H1 (cell line): ENCODE measurements at regions not wholly inside any gene's neighbourhood (a gene's known extent, or its start where the extent isn't known, plus 50 kb on each side); places are given as distances from the start of the nearest gene placed in this dataset.

ENCODE experiments used
- CTCF ChIA-PET: fragments of 300-600 bp; sonication (Branson Sonifier 250); formaldehyde crosslinking; loops from one replicate; lab custom pipeline; 2021; ENCODE audit not compliant: partially characterized antibody; lab: Charles Lee
- POLR2A ChIA-PET: fragments of 300-600 bp; sonication (Branson Sonifier 250); formaldehyde crosslinking; loops from one replicate; lab custom pipeline; 2021; ENCODE audit warnings: inconsistent platforms; ENCODE audit not compliant: partially characterized antibody; lab: Charles Lee
- DNase-seq, 2 experiments: peaks; one replicate each; pipeline versions ENCODE4 v3.0.0 to v3.0.0-alpha.2; 2010 to 2022; ENCODE audit warnings: low spot score in 2 of 2, low read depth in 1 of 2, mixed read lengths in 1 of 2
- FAIRE-seq: peaks from 2 replicates; lab custom pipeline; 2011; peaks lifted over from hg19 to GRCh38; lab: Jason Lieb, UNC
- H2AFZ ChIP-seq: 2 replicates; pipeline ENCODE4 v1.8.1; 2012; ENCODE audit warnings: low read length, inconsistent platforms
- H2AK5ac ChIP-seq: 2 replicates; pipeline ENCODE4 v1.6.1; 2013; ENCODE audit warnings: low read depth, low read length
- H2BK120ac ChIP-seq: replicated peaks from 2 replicates; pipeline ENCODE3; 2013; ENCODE audit warnings: low read depth, low read length, inconsistent platforms
- H2BK12ac ChIP-seq: 2 replicates; pipeline ENCODE4 v1.6.1; 2013; ENCODE audit warnings: low read depth, low read length
- H2BK15ac ChIP-seq: 2 replicates; pipeline ENCODE4 v1.6.1; 2013; ENCODE audit warnings: low read length
- H2BK20ac ChIP-seq: 2 replicates; pipeline ENCODE4 v1.6.1; 2013; ENCODE audit warnings: low read length
- H2BK5ac ChIP-seq: 2 replicates; pipeline ENCODE4 v1.6.1; 2013; ENCODE audit warnings: low read depth, low read length
- H3K14ac ChIP-seq: 2 replicates; pipeline ENCODE4 v1.6.1; 2013; ENCODE audit warnings: inconsistent platforms; ENCODE audit not compliant: insufficient read length
- H3K18ac ChIP-seq: 2 replicates; pipeline ENCODE4 v1.6.1; 2013; ENCODE audit warnings: low read length; ENCODE audit errors: extremely low read depth
- H3K23ac ChIP-seq: 2 replicates; pipeline ENCODE4 v1.6.1; 2013; ENCODE audit warnings: inconsistent platforms; ENCODE audit not compliant: insufficient read length
- H3K23me2 ChIP-seq: 2 replicates; pipeline ENCODE4 v1.6.1; 2013; ENCODE audit warnings: low read depth, low read length
- H3K27ac ChIP-seq: 2 replicates; pipeline ENCODE4 v1.6.1; 2011; ENCODE audit warnings: low read depth, low read length, inconsistent platforms
- H3K27me3 ChIP-seq, 4 experiments: replicated peaks in 1 of 4; 1 replicate in 1 of 4; 2 replicates in 3 of 4; pipeline versions ENCODE4 v1.6.1 to v1.8.1; 2011 to 2013; ENCODE audit warnings: low read length in 3 of 4, mild to moderate bottlenecking in 3 of 4, inconsistent platforms in 2 of 4, mixed read lengths in 2 of 4, moderate library complexity in 1 of 4; ENCODE audit not compliant: control insufficient read depth in 3 of 4, insufficient read depth in 3 of 4; ENCODE audit errors: extremely low read depth in 1 of 4
- H3K36me3 ChIP-seq, 4 experiments: 2 replicates each; pipeline versions ENCODE4 v1.6.1 to v1.8.1; 2011 to 2013; ENCODE audit warnings: mild to moderate bottlenecking in 4 of 4, low read length in 3 of 4, moderate library complexity in 2 of 4, control low read depth in 1 of 4, inconsistent platforms in 1 of 4; ENCODE audit not compliant: insufficient read depth in 4 of 4, control insufficient read depth in 2 of 4
- H3K4ac ChIP-seq: replicated peaks from 2 replicates; pipeline ENCODE3; 2013; ENCODE audit warnings: low read length, low read depth, mixed read lengths, inconsistent platforms; ENCODE audit not compliant: insufficient read length
- H3K4me1 ChIP-seq, 4 experiments: replicated peaks in 1 of 4; 1 replicate in 1 of 4; 2 replicates in 3 of 4; pipeline versions ENCODE4 v1.6.1 to v1.8.1; 2011 to 2013; ENCODE audit warnings: low read length in 3 of 4, inconsistent platforms in 2 of 4, mixed read lengths in 1 of 4; ENCODE audit not compliant: insufficient read depth in 4 of 4, control insufficient read depth in 3 of 4
- H3K4me2 ChIP-seq, 2 experiments: 2 replicates each; pipeline versions ENCODE4 v1.6.1 to v1.8.1; 2011 to 2013; ENCODE audit warnings: low read depth in 2 of 2, low read length in 2 of 2, control low read depth in 1 of 2, inconsistent platforms in 1 of 2, mild to moderate bottlenecking in 1 of 2; ENCODE audit not compliant: insufficient read depth in 1 of 2
- H3K4me3 ChIP-seq, 4 experiments: fragments of 200-600, 300-600 bp in 1 of 4; sonication (generic), shearing (Covaris generic), sonication (Bioruptor Twin) in 1 of 4; 2 replicates each; pipeline versions ENCODE4 v1.5.1 to v1.8.1; 2011 to 2016; ENCODE audit warnings: low read length in 4 of 4, low read depth in 3 of 4, control low read depth in 2 of 4, inconsistent platforms in 2 of 4, mild to moderate bottlenecking in 2 of 4, mixed read lengths in 1 of 4, moderate library complexity in 1 of 4; ENCODE audit not compliant: insufficient read depth in 2 of 4; ENCODE audit errors: extremely low read depth in 1 of 4
- H3K56ac ChIP-seq: replicated peaks from 2 replicates; pipeline ENCODE3; 2013; ENCODE audit warnings: low read depth, mild to moderate bottlenecking, mixed read lengths, low read length, inconsistent platforms; ENCODE audit not compliant: insufficient read length
- H3K79me1 ChIP-seq: 2 replicates; pipeline ENCODE4 v1.6.1; 2013; ENCODE audit warnings: low read depth, low read length, control low read depth
- H3K79me2 ChIP-seq, 2 experiments: 2 replicates each; pipeline versions ENCODE4 v1.6.1 to v1.8.1; 2012 to 2013; ENCODE audit warnings: low read length in 2 of 2, mild to moderate bottlenecking in 2 of 2, inconsistent platforms in 1 of 2; ENCODE audit not compliant: insufficient read depth in 2 of 2, control insufficient read depth in 1 of 2
- H3K9ac ChIP-seq, 4 experiments: replicated peaks in 1 of 4; 1 replicate in 1 of 4; 2 replicates in 3 of 4; pipeline versions ENCODE4 v1.6.1 to v1.8.1; 2011 to 2013; ENCODE audit warnings: low read depth in 3 of 4, low read length in 3 of 4, control low read depth in 2 of 4, mild to moderate bottlenecking in 2 of 4, moderate library complexity in 2 of 4, inconsistent platforms in 1 of 4; ENCODE audit errors: extremely low read depth in 1 of 4
- H3K9me3 ChIP-seq, 2 experiments: 2 replicates each; pipeline versions ENCODE4 v1.6.1 to v1.8.1; 2012 to 2013; ENCODE audit warnings: mild to moderate bottlenecking in 2 of 2, moderate library complexity in 2 of 2, control low read depth in 1 of 2, inconsistent platforms in 1 of 2, low read depth in 1 of 2, low read length in 1 of 2, mixed read lengths in 1 of 2; ENCODE audit not compliant: insufficient read depth in 2 of 2
- H4K20me1 ChIP-seq, 2 experiments: replicated peaks in 1 of 2; 2 replicates each; pipeline versions ENCODE3 to v1.8.1; 2011 to 2013; ENCODE audit warnings: inconsistent platforms in 2 of 2, low read length in 2 of 2, mild to moderate bottlenecking in 1 of 2; ENCODE audit not compliant: insufficient read depth in 2 of 2, control insufficient read depth in 1 of 2
- H4K5ac ChIP-seq: 2 replicates; pipeline ENCODE4 v1.6.1; 2013; ENCODE audit warnings: low read length, low read depth, mixed read lengths, inconsistent platforms; ENCODE audit not compliant: insufficient read length
- H4K8ac ChIP-seq: 2 replicates; pipeline ENCODE4 v1.8.0; 2013; ENCODE audit warnings: mild to moderate bottlenecking, moderate library complexity, low read length, inconsistent platforms; ENCODE audit not compliant: insufficient read depth; ENCODE audit errors: extremely low read depth
- H4K91ac ChIP-seq: replicated peaks from 2 replicates; pipeline ENCODE3; 2013; ENCODE audit warnings: low read length, mixed read lengths, inconsistent platforms; ENCODE audit not compliant: insufficient read length
- RAD21 ChIP-seq, 2 experiments: IDR thresholded peaks in 1 of 2; conservative IDR thresholded peaks in 1 of 2; 2 replicates each; pipeline ENCODE4 v1.6.1; 2011; ENCODE audit warnings: low read depth in 2 of 2, low read length in 2 of 2, improper control_type of control experiment in 1 of 2, inconsistent platforms in 1 of 2, mild to moderate bottlenecking in 1 of 2, moderate library complexity in 1 of 2
- USF2 ChIP-seq: IDR thresholded peaks from 2 replicates; pipeline ENCODE4 v1.6.1; 2011; ENCODE audit warnings: low read length, improper control_type of control experiment
- WGBS, 2 experiments: shearing (Covaris generic) in 1 of 2; methylation state at CpG; one replicate each; pipeline versions ENCODE4 v1.1.6 to v1.1.7; 2013 to 2015; ENCODE audit warnings: low lambda C conversion rate in 2 of 2, mixed read lengths in 2 of 2, inconsistent platforms in 1 of 2, low coverage in 1 of 2, missing lambda C conversion rate in 1 of 2; ENCODE audit not compliant: insufficient replicate concordance in 2 of 2, insufficient coverage in 1 of 2, insufficient read length in 1 of 2; ENCODE audit errors: extremely low coverage in 1 of 2, missing lambda C conversion rate in 1 of 2; 5-methylcytosine and 5-hydroxymethylcytosine counted together

GRCh38 chr6:113646701-113647100, 210.4 kb upstream of the MARCKS start:
- CTCF ChIA-PET: interaction anchor here (1.7 kb wide), 1 partner anchor 340 kb away, joined by 3 read pairs; no protein-coding TSS in a partner anchor
- H3K18ac ChIP-seq: no peak overlapping the region
- H2BK15ac ChIP-seq: no peak overlapping the region
- TF ChIP-seq RAD21 (IDR thresholded peaks at IDR 0.05 in 1 of 2, conservative IDR thresholded peaks at IDR 0.05 in 1 of 2; ENCODE audit: low read depth in 2 of 2, low read length in 2 of 2): no peak
- TF ChIP-seq USF2: no peak
- TF ChIP-seq, all 59 proteins: peak for 0
- H2BK20ac ChIP-seq: no peak overlapping the region
- no peak overlapping the region for H3K9ac ChIP-seq
- peaks cover 0 to 5% (median 0%) of the 10 kb centered on the region in 4 experiments; a peak in 1 of 7 replicates for H3K4me1 ChIP-seq
- no peak overlapping the region for H2BK12ac ChIP-seq
- H4K5ac ChIP-seq: no peak overlapping the region
- POLR2A ChIA-PET: no interaction called here
- H3K79me1 ChIP-seq: no peaks in the 10 kb centered on the region
- no peaks in the 10 kb centered on the region for H3K9me3 ChIP-seq
- H3K23me2 ChIP-seq: no peaks in the 10 kb centered on the region
- H3K4me3 ChIP-seq: no peak overlapping the region
- H2AK5ac ChIP-seq: no peak overlapping the region
- no peak overlapping the region for H2BK120ac ChIP-seq
- peaks cover 0 to 3% (median 0%) of the 10 kb centered on the region in 4 experiments; a peak in 2 of 7 replicates for H3K27me3 ChIP-seq
- no peak overlapping the region for H3K14ac ChIP-seq
- H3K56ac ChIP-seq: no peak overlapping the region
- no peak overlapping the region for H3K27ac ChIP-seq
- no peak overlapping the region for H3K23ac ChIP-seq
- H2BK5ac ChIP-seq: no peak overlapping the region
- no peaks in the 10 kb centered on the region for H3K36me3 ChIP-seq
- no peak overlapping the region for H3K4ac ChIP-seq
- DNase-seq (no peak), FAIRE-seq (no peak)
- no peak overlapping the region for H4K8ac ChIP-seq
- H3K79me2 ChIP-seq: no peaks in the 10 kb centered on the region
- WGBS, 2 experiments: 81% methylated on average over 4 of the region's 4 CpGs; no CpG with 5 or more reads in 1 of the 2 experiments
- no peak overlapping the region for H2AFZ ChIP-seq
- no peak overlapping the region for H4K91ac ChIP-seq
- H4K20me1 ChIP-seq: no peaks in the 10 kb centered on the region
- H3K4me2 ChIP-seq: no peak overlapping the region
